Subcutaneous abdominal adipose tissue (tissue), 5 donors: ENCODE measurements at regions not wholly inside any gene's neighbourhood (a gene's known extent, or its start where the extent isn't known, plus 50 kb on each side); places are given as distances from the start of the nearest gene placed in this dataset.
"Not testable (repeated sequence)": the region's sequence is repeated elsewhere in the genome, so short reads cannot be mapped to it uniquely, and the experiment has no call there.

Source experiments
- H3K27ac ChIP-seq: one replicate; pipeline ENCODE4 v1.7.0; 2013; ENCODE audit warnings: low read depth, mild to moderate bottlenecking, inconsistent platforms, low read length, moderate library complexity
- H3K27me3 ChIP-seq, 5 donors: one replicate each; pipeline ENCODE4 v1.7.0; 2013; ENCODE audit warnings: low read length in 5 of 5, inconsistent platforms in 1 of 5; ENCODE audit not compliant: control insufficient read depth in 5 of 5, insufficient read depth in 4 of 5
- H3K36me3 ChIP-seq, 5 donors: one replicate each; pipeline ENCODE4 v1.7.0; 2013; ENCODE audit warnings: low read length in 5 of 5; ENCODE audit not compliant: control insufficient read depth in 5 of 5, insufficient read depth in 5 of 5
- H3K4me1 ChIP-seq, 5 donors: one replicate each; pipeline ENCODE4 v1.7.0; 2013; ENCODE audit warnings: low read length in 5 of 5, mild to moderate bottlenecking in 3 of 5, moderate library complexity in 1 of 5; ENCODE audit not compliant: control insufficient read depth in 5 of 5, insufficient read depth in 5 of 5
- H3K4me3 ChIP-seq, 5 donors: one replicate each; pipeline ENCODE4 v1.7.0; 2013; ENCODE audit warnings: low read length in 5 of 5, low read depth in 1 of 5
- H3K9ac ChIP-seq, 5 donors: one replicate each; pipeline ENCODE4 v1.7.0; 2013; ENCODE audit warnings: low read length in 5 of 5, mild to moderate bottlenecking in 4 of 5, moderate library complexity in 3 of 5
- H3K9me3 ChIP-seq, 5 donors: one replicate each; pipeline ENCODE4 v1.7.0; 2013; ENCODE audit warnings: low read length in 5 of 5; ENCODE audit not compliant: control insufficient read depth in 5 of 5
- donor health status: healthy.
- donor health status: healthy.
- donor health status: healthy.
- donor health status: healthy.
- donor health status: healthy.

- H3K27me3 ChIP-seq: no peaks in the 10 kb centered on the region
- peaks cover 0 to 4% (median 0%) of the 10 kb centered on the region in 5 donors for H3K9me3 ChIP-seq
- no peak overlapping the region for H3K27ac ChIP-seq
- no peaks in the 10 kb centered on the region for H3K4me1 ChIP-seq
- H3K36me3 ChIP-seq: no peaks in the 10 kb centered on the region
- no peak overlapping the region for H3K9ac ChIP-seq
- H3K4me3 ChIP-seq: no peak overlapping the region
Measured at GRCh38 chr2:65999103-65999502, 435.8 kb upstream of the MEIS1 start.

DNA sequence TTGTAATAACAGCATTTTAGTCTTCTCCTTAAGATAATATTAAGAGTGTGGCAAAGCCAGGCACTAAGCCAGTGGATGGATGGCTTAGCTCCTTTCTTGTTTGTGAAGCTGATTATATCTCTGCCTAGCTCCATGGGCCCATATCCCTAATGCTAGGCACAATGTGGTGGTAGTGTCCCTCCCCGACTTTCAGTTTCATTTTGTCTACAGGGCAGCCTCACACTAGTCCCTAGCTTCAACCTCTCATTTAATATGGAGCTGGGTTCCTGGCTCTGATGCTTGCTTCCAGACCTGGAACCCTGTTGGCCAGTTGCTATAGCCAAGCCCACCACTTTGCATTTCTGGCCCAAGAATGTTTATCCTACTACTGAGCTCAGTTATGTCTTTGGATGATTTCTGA is 437.0 kb upstream of the MEIS1 start:
- no peak overlapping the region for H3K4me3 ChIP-seq
- H3K9ac ChIP-seq: no peak overlapping the region
- H3K36me3 ChIP-seq: no peaks in the 10 kb centered on the region
- H3K4me1 ChIP-seq: no peaks in the 10 kb centered on the region
- H3K27me3 ChIP-seq: no peaks in the 10 kb centered on the region
- H3K27ac ChIP-seq: no peak overlapping the region
- H3K9me3 ChIP-seq: no peaks in the 10 kb centered on the region

DNA sequence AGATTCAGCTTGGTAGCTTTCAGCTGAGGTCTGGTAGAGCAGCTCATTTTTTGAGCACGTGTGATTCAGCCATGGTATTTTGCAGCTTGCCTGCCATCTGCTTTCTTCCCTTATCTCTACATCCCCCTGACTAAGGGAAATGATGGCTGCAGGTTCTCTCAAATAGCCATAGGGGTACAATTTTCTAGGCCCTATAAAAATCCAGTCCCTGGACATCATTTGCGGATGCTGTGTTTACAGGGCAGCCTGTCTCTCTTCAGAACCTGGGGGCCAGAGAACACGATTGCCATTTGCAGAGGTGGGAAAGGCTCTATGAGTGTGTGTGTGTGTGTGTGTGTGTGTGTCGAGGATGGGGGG is 442.7 kb upstream of the MEIS1 start:
- no peaks in the 10 kb centered on the region for H3K27me3 ChIP-seq
- H3K4me3 ChIP-seq: no peak overlapping the region
- H3K36me3 ChIP-seq: no peaks in the 10 kb centered on the region
- H3K4me1 ChIP-seq: no peaks in the 10 kb centered on the region
- no peak overlapping the region for H3K9ac ChIP-seq
- no peak overlapping the region for H3K27ac ChIP-seq
- peaks cover 0 to 3% (median 0%) of the 10 kb centered on the region in 5 donors for H3K9me3 ChIP-seq

- Histone ChIP-seq H3K4me1 (no peaks in the 10 kb centered on the region), H3K36me3 (no peaks in the 10 kb centered on the region), H3K27me3 (no peaks in the 10 kb centered on the region), H3K27ac (no peak overlapping the region), H3K9me3 (peaks cover 0 to 3% (median 0%) of the 10 kb centered on the region in 5 donors), H3K9ac (no peak overlapping the region), H3K4me3 (no peak overlapping the region)
Measured at GRCh38 chr2:65991381-65992197, 443.3 kb upstream of the MEIS1 start.

DNA sequence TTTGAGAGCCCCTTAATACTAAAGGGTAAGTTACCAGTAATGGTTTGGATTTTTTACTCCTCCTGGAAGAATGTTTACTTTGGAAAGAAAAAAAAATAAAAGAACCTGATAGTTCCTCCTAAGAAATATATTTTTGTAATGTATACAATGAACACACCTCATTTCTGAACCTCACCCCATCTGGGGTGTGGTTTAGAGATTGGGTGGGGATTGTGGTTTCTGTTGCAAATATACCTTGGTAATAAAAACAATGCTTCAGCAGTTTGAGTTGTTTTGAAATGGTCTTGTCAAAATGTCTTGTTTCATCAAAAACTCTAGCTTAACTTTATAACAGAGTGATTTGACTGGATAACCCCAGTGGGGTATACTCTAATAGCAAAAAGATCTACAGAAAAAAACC is 448.9 kb upstream of the MEIS1 start:
- no peak overlapping the region for H3K4me3 ChIP-seq
- H3K9ac ChIP-seq: no peak overlapping the region
- no peaks in the 10 kb centered on the region for H3K27me3 ChIP-seq
- H3K36me3 ChIP-seq: no peaks in the 10 kb centered on the region
- peaks cover 0 to 3% (median 0%) of the 10 kb centered on the region in 5 donors for H3K9me3 ChIP-seq
- no peaks in the 10 kb centered on the region for H3K4me1 ChIP-seq
- H3K27ac ChIP-seq: no peak overlapping the region

DNA sequence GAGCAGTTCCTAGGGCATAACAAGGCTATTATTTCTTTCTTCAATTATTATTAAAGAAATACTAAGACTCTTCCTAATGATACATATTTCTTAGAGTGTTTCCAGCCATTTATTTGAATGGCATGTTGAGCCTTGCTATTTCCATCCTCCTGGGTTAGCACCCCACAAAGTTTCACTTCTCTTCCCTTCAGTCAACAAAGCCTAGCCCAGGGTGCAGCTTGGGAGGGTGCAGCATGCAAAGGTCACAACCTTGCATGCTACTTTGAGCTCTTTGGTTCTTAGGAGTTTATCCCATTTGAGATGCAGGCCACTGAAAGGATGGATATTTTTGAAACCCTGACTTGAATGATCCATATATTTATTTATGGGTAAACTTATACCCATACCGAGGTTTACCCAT is 454.4 kb upstream of the MEIS1 start:
- Histone ChIP-seq H3K27me3 (no peaks in the 10 kb centered on the region), H3K9ac (no peak overlapping the region), H3K9me3 (peaks cover 0 to 7% (median 2%) of the 10 kb centered on the region in 5 donors), H3K4me3 (no peak overlapping the region), H3K27ac (no peak overlapping the region), H3K4me1 (no peaks in the 10 kb centered on the region), H3K36me3 (no peaks in the 10 kb centered on the region)

GRCh38 chr2:65979446-65979845 is 455.5 kb upstream of the MEIS1 start:
- Histone ChIP-seq H3K4me3 (no peak overlapping the region), H3K27ac (no peak overlapping the region), H3K36me3 (no peaks in the 10 kb centered on the region), H3K4me1 (no peaks in the 10 kb centered on the region), H3K9ac (no peak overlapping the region), H3K27me3 (no peaks in the 10 kb centered on the region), H3K9me3 (peaks cover 0 to 7% (median 2%) of the 10 kb centered on the region in 5 donors)

DNA sequence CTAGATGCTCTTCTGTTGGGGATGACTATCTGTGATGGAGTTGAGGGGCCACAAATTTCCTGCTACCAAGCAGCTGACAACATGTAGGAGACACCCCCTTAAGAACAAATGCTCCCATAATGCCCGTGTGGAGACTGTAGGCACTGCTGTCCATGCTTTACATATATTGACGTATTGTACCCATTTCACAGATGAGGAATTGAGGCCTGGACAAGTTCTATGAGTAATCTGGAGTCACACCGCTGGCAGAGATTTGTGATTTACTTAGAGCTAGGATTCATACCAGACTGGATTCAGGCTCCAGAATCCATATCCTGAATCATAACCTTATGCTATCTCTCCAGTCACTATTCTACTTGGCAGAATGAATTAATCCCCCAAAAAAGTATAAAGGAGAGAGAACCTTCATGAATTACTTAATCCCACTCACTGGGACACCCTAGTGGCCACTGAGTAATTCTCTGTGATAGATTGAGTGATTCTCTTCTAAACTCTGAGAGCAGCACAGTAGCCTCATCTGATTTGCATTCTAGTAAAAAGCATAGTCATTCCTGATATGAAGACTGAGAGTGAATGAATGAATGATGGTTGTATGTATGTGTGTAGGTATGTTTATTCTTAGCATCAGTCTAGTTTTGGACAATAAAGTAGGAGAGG is 460.7 kb upstream of the MEIS1 start:
- Histone ChIP-seq H3K9ac (no peak overlapping the region), H3K36me3 (no peaks in the 10 kb centered on the region), H3K4me1 (peaks cover 0 to 3% (median 0%) of the 10 kb centered on the region in 5 donors), H3K27me3 (no peaks in the 10 kb centered on the region), H3K9me3 (peaks cover 0 to 7% (median 2%) of the 10 kb centered on the region in 5 donors), H3K27ac (no peak overlapping the region), H3K4me3 (no peak overlapping the region)

GRCh38 chr2:65969161-65969560 is 465.8 kb upstream of the MEIS1 start:
- Histone ChIP-seq H3K27me3 (no peaks in the 10 kb centered on the region), H3K4me1 (peaks cover 0 to 5% (median 0%) of the 10 kb centered on the region in 5 donors), H3K27ac (no peak overlapping the region), H3K4me3 (no peak overlapping the region), H3K9me3 (no peaks in the 10 kb centered on the region), H3K9ac (no peak overlapping the region), H3K36me3 (no peaks in the 10 kb centered on the region)

DNA sequence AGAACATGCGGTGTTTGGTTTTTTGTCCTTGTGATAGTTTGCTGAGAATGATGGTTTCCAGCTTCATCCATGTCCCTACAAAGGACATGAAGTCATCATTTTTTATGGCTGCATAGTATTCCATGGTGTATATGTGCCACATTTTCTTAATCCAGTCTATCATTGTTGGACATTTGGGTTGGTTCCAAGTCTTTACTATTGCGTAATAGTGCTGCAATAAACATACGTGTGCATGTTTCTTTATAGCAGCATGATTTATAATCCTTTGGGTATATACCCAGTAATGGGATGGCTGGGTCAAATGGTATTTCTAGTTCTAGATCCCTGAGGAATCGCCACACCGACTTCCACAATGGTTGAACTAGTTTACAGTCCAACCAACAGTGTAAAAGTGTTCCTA is 471.6 kb upstream of the MEIS1 start:
- not testable (repeated sequence) for H3K9me3 ChIP-seq, H3K4me3 ChIP-seq, H3K4me1 ChIP-seq, H3K9ac ChIP-seq, H3K27ac ChIP-seq, H3K27me3 ChIP-seq, H3K36me3 ChIP-seq
